ENCODE measurements at regions not wholly inside any gene's neighbourhood (a gene's known extent, or its start where the extent isn't known, plus 50 kb on each side); places are given as distances from the start of the nearest gene placed in this dataset.

DNA sequence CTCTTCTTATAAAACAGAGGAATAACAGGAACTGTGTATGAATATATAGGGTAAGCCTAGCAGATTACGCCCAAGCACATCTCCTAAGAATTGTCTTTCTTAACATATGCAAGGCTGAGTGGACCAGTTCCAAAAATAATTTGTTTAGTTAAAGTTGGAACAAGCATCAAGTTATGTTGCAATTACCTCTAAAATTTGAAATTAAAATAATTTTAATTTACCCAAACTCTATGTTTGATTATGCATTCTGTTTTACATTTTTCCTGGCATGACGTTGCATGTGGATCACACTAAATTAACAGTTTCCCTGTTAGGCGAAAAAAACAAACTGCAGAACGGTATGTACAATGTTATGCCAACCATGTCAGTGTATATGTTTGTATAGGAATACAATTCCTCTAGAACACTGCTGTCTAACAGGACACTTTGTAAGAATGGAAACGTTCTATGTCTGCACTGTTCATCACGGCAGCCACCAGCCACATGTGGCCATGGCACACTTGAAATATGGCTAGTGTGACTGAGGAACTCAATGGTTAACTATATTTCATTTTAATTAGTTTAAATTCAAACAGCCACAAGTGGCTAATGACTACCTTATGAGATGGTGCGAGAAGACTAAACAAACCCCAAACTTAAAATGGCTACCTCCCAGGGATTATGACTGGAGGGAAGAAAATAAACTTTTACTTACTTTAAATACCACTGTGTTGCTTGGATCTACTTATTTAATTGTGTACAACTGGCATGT lies 281.1 kb upstream of the KLF14 start:
- DNase-seq (ENCODE audit: extremely low spot score, unreplicated experiment) = no peak
- Mint-ChIP-seq H3K27me3 (peaks cover 6% of the 10 kb centered on the region), H3K27ac (no peak overlapping the region), H3K36me3 (no peaks in the 10 kb centered on the region), H3K9me3 (no peaks in the 10 kb centered on the region), H3K4me3 (no peak overlapping the region), H3K4me1 (ENCODE audit: unreplicated experiment) (peaks cover 7% of the 10 kb centered on the region)
- TF ChIP-seq, protein P1, sequence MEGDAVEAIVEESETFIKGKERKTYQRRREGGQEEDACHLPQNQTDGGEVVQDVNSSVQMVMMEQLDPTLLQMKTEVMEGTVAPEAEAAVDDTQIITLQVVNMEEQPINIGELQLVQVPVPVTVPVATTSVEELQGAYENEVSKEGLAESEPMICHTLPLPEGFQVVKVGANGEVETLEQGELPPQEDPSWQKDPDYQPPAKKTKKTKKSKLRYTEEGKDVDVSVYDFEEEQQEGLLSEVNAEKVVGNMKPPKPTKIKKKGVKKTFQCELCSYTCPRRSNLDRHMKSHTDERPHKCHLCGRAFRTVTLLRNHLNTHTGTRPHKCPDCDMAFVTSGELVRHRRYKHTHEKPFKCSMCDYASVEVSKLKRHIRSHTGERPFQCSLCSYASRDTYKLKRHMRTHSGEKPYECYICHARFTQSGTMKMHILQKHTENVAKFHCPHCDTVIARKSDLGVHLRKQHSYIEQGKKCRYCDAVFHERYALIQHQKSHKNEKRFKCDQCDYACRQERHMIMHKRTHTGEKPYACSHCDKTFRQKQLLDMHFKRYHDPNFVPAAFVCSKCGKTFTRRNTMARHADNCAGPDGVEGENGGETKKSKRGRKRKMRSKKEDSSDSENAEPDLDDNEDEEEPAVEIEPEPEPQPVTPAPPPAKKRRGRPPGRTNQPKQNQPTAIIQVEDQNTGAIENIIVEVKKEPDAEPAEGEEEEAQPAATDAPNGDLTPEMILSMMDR (conservative IDR thresholded peaks at IDR 0.05) = no peak

DNA sequence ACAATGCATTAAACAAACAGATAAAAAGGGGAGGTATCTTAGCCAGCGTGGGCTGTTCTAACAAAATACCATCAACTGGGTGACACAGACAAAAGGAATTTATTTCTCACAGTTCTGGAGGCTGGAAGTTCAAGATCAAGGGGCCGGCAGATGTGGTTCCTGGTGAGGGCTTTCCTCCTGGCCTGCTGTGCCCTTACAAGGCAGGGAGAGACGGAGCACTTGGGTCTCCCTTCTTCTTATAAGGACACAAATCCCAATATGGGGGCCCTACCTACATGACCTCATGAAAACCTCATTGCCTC lies 281.6 kb upstream of the KLF14 start:
- TF ChIP-seq, protein P1 (conservative IDR thresholded peaks at IDR 0.05) = no peak
- no peak for DNase-seq (ENCODE audit: extremely low spot score, unreplicated experiment)
- H3K27ac Mint-ChIP-seq = no peak overlapping the region
- peaks cover 7% of the 10 kb centered on the region for H3K4me1 Mint-ChIP-seq (ENCODE audit: unreplicated experiment)
- peaks cover 6% of the 10 kb centered on the region for H3K27me3 Mint-ChIP-seq
- no peaks in the 10 kb centered on the region for H3K36me3 Mint-ChIP-seq
- H3K4me3 Mint-ChIP-seq = no peak overlapping the region
- no peaks in the 10 kb centered on the region for H3K9me3 Mint-ChIP-seq

DNA sequence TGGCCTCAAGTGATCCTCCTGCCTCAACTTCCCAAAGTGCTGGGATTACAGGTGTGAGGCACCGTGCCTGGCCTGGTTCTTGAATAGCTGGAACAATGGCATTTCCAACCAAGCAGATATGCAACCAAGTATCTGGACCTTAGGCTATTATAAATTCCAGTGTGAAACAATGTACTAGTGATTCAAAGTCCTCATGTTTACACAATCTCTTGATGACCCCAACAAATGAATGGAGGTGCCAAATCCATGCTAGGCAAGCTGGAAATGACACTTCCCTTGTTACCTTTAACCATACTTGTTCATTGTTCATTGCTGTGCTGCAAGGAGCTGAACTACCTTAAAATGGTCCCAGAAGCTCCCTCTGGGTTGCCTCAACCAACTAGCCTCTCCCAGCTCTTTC lies 282.2 kb upstream of the KLF14 start:
- H3K27me3 Mint-ChIP-seq = peaks cover 6% of the 10 kb centered on the region
- H3K27ac Mint-ChIP-seq = no peak overlapping the region
- TF ChIP-seq, protein P1 (conservative IDR thresholded peaks at IDR 0.05) = no peak
- H3K4me3 Mint-ChIP-seq = no peak overlapping the region
- H3K4me1 Mint-ChIP-seq (ENCODE audit: unreplicated experiment) = peaks cover 7% of the 10 kb centered on the region
- DNase-seq (ENCODE audit: extremely low spot score, unreplicated experiment) = no peak
- H3K36me3 Mint-ChIP-seq = no peaks in the 10 kb centered on the region
- no peaks in the 10 kb centered on the region for H3K9me3 Mint-ChIP-seq

DNA sequence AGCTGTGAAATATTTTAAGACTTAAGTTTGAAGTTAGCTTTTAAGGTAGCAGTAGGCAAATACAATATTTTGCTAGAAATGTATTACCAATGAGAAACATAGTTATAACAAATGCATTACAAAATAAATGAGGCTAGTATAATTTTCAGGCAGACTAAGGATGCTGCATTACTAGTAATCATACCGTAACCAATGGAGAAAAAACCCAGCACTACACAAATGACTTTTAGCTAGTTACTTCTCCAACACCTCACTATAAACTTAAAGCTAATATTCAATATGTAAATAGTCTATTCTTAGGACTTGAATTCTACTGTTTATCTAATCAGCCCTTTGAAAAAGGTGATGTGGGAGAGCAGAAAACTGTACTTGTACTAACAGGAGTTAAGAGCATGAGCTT lies 285.3 kb upstream of the KLF14 start:
- no peak for DNase-seq (ENCODE audit: extremely low spot score, unreplicated experiment)
- Mint-ChIP-seq H3K4me1 (ENCODE audit: unreplicated experiment) (no peaks in the 10 kb centered on the region), H3K36me3 (no peaks in the 10 kb centered on the region), H3K27me3 (peaks cover 6% of the 10 kb centered on the region), H3K27ac (no peak overlapping the region), H3K4me3 (no peak overlapping the region), H3K9me3 (no peaks in the 10 kb centered on the region)
- TF ChIP-seq, protein P1 (conservative IDR thresholded peaks at IDR 0.05) = no peak

DNA sequence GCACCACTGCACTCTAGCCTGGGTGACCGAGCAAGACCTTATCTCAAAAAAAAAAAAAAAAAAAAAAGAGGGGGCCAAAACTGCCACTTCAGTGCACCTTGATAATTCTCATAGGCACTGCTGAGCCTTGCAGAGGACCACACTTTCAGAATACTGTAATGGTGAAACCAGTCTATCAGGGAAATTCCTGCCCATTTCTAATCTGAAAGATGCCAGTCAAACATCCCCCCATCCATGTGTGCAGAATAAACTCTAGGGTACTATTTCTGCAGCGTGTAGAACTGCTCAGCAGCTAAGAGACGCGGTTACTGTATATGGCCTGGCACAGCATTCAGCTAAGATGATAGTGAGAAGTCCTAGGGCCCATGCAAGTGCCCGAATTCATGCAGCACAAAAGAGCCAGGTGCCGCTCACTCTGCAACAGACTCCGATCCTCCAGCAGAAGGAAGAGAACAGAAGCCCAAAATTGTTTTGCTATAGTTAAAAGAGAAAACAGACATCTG lies 286.8 kb upstream of the KLF14 start:
- Mint-ChIP-seq H3K27me3 (peaks cover 3% of the 10 kb centered on the region), H3K36me3 (no peaks in the 10 kb centered on the region), H3K27ac (no peak overlapping the region), H3K4me1 (ENCODE audit: unreplicated experiment) (no peaks in the 10 kb centered on the region), H3K4me3 (no peak overlapping the region), H3K9me3 (no peaks in the 10 kb centered on the region)
- TF ChIP-seq, protein P1 (conservative IDR thresholded peaks at IDR 0.05) = no peak
- no peak for DNase-seq (ENCODE audit: extremely low spot score, unreplicated experiment)
